NT2/D1 (cell line): ENCODE measurements at regions not wholly inside any gene's neighbourhood (a gene's known extent, or its start where the extent isn't known, plus 50 kb on each side); places are given as distances from the start of the nearest gene placed in this dataset.

ENCODE experiments used
- DNase-seq: peaks from one replicate; pipeline ENCODE4 v3.0.0-alpha.2; 2011; ENCODE audit warnings: low read depth, low spot score
- H3K27me3 ChIP-seq: 2 replicates; pipeline ENCODE4 v1.6.0; 2011; ENCODE audit warnings: mild to moderate bottlenecking; ENCODE audit not compliant: insufficient read length, insufficient read depth
- H3K36me3 ChIP-seq: 2 replicates; pipeline ENCODE4 v1.6.1; 2011; ENCODE audit warnings: mild to moderate bottlenecking, low read length, mixed read lengths; ENCODE audit not compliant: insufficient read depth, insufficient read length
- H3K4me1 ChIP-seq: 2 replicates; pipeline ENCODE4 v1.5.1; 2011; ENCODE audit not compliant: insufficient read depth, insufficient read length
- H3K4me3 ChIP-seq: 2 replicates; pipeline ENCODE4 v1.5.1; 2011; ENCODE audit warnings: low read depth; ENCODE audit not compliant: insufficient read length
- H3K9ac ChIP-seq: 2 replicates; pipeline ENCODE4 v1.6.0; 2011; ENCODE audit warnings: low read depth; ENCODE audit not compliant: insufficient read length
- H3K9me3 ChIP-seq: 2 replicates; pipeline ENCODE4 v1.5.1; 2011; ENCODE audit warnings: mild to moderate bottlenecking, low read length; ENCODE audit not compliant: insufficient read depth
- SUZ12 ChIP-seq: IDR thresholded peaks from 2 replicates; pipeline ENCODE4 v1.6.1; 2011; ENCODE audit not compliant: insufficient read length, insufficient read depth; ENCODE audit errors: extremely low read depth
- YY1 ChIP-seq: IDR thresholded peaks from 2 replicates; pipeline ENCODE4 v1.6.1; 2011; ENCODE audit not compliant: insufficient read length, insufficient read depth
- ZNF274 ChIP-seq: IDR thresholded peaks from 2 replicates; pipeline ENCODE4 v1.6.1; 2011; ENCODE audit warnings: mild to moderate bottlenecking, low read depth, low read length

DNA sequence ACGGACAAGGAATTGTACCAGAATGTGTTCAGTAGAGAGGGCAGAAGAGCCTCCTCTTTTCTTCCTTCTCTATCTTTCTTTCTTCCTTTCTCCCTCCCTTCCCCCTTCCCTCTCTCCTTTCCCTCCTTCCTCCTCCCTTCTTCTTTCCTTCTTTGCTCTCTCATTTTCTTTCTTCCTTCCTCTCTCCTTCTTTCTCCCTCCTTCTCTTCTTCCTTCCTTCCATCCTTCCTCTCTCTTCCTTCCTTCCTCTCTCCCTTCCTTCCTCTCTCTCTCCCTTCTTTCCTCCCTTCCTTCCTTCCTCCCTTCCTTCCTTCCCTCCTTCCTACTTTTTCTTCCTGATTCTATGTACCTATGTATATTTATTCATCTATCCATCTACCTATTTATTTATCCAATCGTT lies 59.7 kb upstream of the SDK2 start:
- Histone ChIP-seq H3K36me3 (no peaks in the 10 kb centered on the region), H3K9me3 (peaks cover 7% of the 10 kb centered on the region; the same call in 1 of the 2 replicates), H3K9ac (no peak overlapping the region), H3K27me3 (peaks cover 13% of the 10 kb centered on the region), H3K4me1 (peaks cover 2% of the 10 kb centered on the region), H3K4me3 (no peak overlapping the region)
- TF ChIP-seq YY1, result no peak
- no peak for TF ChIP-seq SUZ12
- no peak for TF ChIP-seq ZNF274
- no peak for DNase-seq

DNA sequence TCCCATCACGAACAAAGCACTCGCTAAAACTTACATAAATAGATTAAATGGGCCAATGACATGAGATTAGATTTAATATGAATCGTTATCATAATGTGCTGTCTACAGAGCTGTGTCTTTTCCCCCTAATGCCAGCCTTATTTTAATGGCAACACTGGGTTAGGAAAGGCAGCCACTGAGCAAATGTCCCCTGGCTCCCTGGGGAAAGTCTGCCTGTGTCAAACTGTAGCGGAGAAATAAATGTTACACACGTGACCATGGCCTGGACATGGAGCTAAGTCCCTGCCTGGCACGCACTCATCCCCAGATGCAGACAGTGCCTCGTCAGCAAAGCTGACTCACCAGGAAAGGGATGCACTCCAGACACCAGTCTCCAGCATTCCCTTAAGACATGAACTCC lies 61.3 kb upstream of the SDK2 start:
- Histone ChIP-seq H3K9me3 (peaks cover 6% of the 10 kb centered on the region; the same call in 1 of the 2 replicates), H3K4me3 (no peak overlapping the region), H3K9ac (no peak overlapping the region), H3K36me3 (no peaks in the 10 kb centered on the region), H3K4me1 (peaks cover 2% of the 10 kb centered on the region), H3K27me3 (peaks cover 19% of the 10 kb centered on the region)
- TF ChIP-seq ZNF274 (no peak), SUZ12 (no peak), YY1 (no peak)
- DNase-seq, result no peak

DNA sequence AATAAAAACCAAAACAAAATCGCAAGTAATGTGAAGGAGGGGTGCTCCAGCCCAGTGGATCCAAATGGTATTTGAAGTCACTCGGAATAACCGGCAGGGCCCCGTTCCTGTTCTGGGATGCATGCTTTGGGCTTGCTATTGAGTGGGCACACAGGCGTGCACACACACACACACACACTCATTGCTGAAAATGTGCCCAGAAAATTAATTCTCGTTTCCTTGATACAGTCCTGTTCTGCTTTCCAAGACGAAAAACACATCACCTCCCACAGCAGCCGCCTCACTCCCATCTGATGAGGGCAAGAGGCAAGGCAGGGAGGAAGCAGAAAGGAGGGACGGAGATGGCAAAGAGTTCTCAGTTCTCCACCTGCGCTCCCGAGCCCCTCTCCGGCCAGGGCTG lies 62.2 kb upstream of the SDK2 start:
- TF ChIP-seq YY1, result no peak
- no peak for TF ChIP-seq ZNF274
- TF ChIP-seq SUZ12, result no peak
- no peak for DNase-seq
- H3K9me3 ChIP-seq, result no peaks in the 10 kb centered on the region

DNA sequence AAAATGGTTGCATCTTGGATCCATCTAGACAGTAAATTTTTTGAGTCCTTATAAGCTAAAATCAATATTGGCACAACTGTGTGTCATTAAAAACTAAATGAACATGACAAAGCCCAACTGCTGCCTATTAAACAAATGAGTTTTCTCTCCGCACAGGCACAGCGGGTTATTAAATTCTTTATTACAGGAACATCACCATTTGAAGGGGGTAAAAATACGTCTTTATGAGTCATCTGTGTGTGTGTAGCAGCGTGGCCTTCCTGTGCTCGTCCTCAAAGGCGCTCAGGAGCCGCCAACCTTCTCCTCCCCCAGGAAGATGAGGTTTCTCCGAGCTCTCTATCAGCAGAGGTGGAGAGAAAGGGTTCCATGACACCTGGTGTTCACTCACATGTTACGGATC lies 62.6 kb upstream of the SDK2 start:
- H3K4me1 ChIP-seq, result peaks cover 2% of the 10 kb centered on the region
- H3K36me3 ChIP-seq, result no peaks in the 10 kb centered on the region
- H3K4me3 ChIP-seq, result no peak overlapping the region
- no peaks in the 10 kb centered on the region for H3K9me3 ChIP-seq
- no peak for DNase-seq
- TF ChIP-seq YY1, result no peak
- TF ChIP-seq ZNF274, result no peak
- no peak for TF ChIP-seq SUZ12
- no peak overlapping the region for H3K9ac ChIP-seq
- H3K27me3 ChIP-seq, result peaks cover 21% of the 10 kb centered on the region

More for the DNA sequence above, 62.2 kb upstream of the SDK2 start:
- Histone ChIP-seq H3K9ac (no peak overlapping the region), H3K4me3 (no peak overlapping the region), H3K36me3 (no peaks in the 10 kb centered on the region), H3K27me3 (peaks cover 19% of the 10 kb centered on the region), H3K4me1 (peaks cover 2% of the 10 kb centered on the region)

DNA sequence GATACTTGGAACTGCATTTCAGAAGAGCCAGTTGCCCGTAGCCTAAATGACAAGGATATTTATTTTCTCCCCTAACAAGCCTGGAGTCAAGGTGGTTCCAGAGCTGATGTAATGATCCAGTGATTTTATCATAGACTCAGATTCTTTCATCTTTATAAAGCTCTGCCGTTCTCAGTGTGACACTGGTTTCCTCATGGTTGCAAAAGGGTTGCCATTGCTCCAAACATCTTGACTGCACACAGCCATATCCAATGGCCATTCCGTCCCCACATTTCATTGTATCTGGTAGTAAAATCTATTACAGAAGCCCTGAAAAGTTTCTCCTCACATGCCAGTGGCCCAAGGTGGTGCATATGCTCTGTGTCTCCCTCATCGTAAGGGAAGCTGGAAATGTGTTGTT lies 63.1 kb upstream of the SDK2 start:
- no peak overlapping the region for H3K4me3 ChIP-seq
- peaks cover 22% of the 10 kb centered on the region for H3K27me3 ChIP-seq
- H3K36me3 ChIP-seq, result no peaks in the 10 kb centered on the region
- peaks cover 2% of the 10 kb centered on the region for H3K4me1 ChIP-seq
- TF ChIP-seq ZNF274 (no peak), YY1 (no peak)
- DNase-seq, result no peak
- no peaks in the 10 kb centered on the region for H3K9me3 ChIP-seq
- H3K9ac ChIP-seq, result no peak overlapping the region

DNA sequence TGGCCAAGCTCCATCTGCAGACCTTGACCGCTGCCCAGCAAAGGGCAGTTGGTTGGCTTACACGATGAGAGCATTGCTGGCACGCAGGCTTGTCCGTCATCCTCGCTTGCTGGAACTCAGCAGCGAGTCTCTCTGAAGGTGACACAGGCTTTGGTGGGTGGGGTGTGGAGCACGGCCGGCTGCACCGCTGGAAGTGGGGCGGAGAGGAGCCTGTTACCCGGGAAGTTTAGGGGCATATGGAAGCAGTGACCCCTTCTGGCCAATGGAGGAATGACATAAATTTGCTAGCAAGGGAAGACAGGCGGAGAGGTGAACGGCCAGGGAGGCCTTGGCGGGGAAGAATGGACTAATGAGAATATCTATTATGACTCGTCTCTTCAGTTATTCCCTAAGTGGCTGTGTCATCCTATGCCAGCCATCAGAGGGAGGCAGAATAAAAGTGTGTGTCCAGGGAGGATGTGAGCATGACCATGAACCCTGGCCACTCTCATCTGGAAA lies 65.9 kb upstream of the SDK2 start:
- peaks cover 3% of the 10 kb centered on the region for H3K4me1 ChIP-seq
- peak; percentile 63 for DNase-seq
- H3K27me3 ChIP-seq, result peaks cover 23% of the 10 kb centered on the region

DNA sequence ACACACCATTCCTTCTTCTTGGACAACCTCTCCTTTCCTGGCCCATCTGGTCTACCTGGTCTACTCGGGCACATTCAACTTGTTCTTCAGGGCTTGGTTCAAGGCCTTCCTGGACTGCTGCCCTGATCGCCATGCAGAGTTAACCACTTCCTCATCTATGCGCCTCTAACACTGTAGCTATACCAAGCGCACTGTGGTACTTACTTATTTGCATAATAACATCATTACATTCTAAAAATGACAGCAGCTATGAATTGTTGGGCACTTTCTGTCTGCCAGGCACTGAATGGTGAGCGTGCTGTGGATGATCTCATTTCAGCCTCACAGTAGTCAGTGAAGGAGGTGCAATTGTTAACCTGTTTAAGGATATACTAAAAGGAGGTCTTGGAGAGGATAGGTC lies 66.9 kb upstream of the SDK2 start:
- Histone ChIP-seq H3K9me3 (no peaks in the 10 kb centered on the region), H3K9ac (no peak overlapping the region), H3K27me3 (peaks cover 23% of the 10 kb centered on the region), H3K4me3 (no peak overlapping the region), H3K36me3 (no peaks in the 10 kb centered on the region), H3K4me1 (peaks cover 7% of the 10 kb centered on the region)
- no peak for DNase-seq
- TF ChIP-seq ZNF274, result no peak
- no peak for TF ChIP-seq SUZ12
- no peak for TF ChIP-seq YY1

More for the DNA sequence above, 65.9 kb upstream of the SDK2 start:
- H3K36me3 ChIP-seq, result no peaks in the 10 kb centered on the region
- H3K9me3 ChIP-seq, result no peaks in the 10 kb centered on the region
- no peak overlapping the region for H3K4me3 ChIP-seq
- no peak overlapping the region for H3K9ac ChIP-seq
- no peak for TF ChIP-seq SUZ12
- TF ChIP-seq ZNF274, result no peak
- no peak for TF ChIP-seq YY1
